K562 (cell line): ENCODE measurements at regions not wholly inside any gene's neighbourhood (a gene's known extent, or its start where the extent isn't known, plus 50 kb on each side); places are given as distances from the start of the nearest gene placed in this dataset.

ENCODE experiments used
- C11orf30 ChIP-seq: fragments of 450-650 bp; IDR thresholded peaks from 2 replicates; pipeline ENCODE4 v1.6.1; 2016; ENCODE audit warnings: low read depth, mild to moderate bottlenecking
- CBFB ChIP-seq: sonication (generic); formaldehyde crosslinking; IDR thresholded peaks from 2 replicates; pipeline ENCODE4 v1.4.0; 2020; ENCODE audit warnings: mild to moderate bottlenecking, missing genetic modification reagents
- CREB3 ChIP-seq: fragments of 450-650 bp; conservative IDR thresholded peaks from 2 replicates; pipeline ENCODE4 v1.6.1; 2016; ENCODE audit warnings: missing genetic modification characterization, low read depth, mild to moderate bottlenecking, missing compliant biosample characterization, moderate library complexity
- CTBP1 ChIP-seq: fragments of 450-650 bp; IDR thresholded peaks from 2 replicates; pipeline ENCODE4 v1.6.1; 2016; ENCODE audit warnings: borderline replicate concordance
- CXXC5 ChIP-seq: fragments of 250-450 bp; sonication (Bioruptor Pico); IDR thresholded peaks from 2 replicates; pipeline ENCODE4 v1.8.0; 2022; ENCODE audit warnings: inconsistent platforms, mild to moderate bottlenecking, moderate library complexity
- ELF2 ChIP-seq: fragments of 250-450 bp; sonication (Bioruptor Pico); IDR thresholded peaks from 2 replicates; pipeline ENCODE4 v1.5.0; 2021; ENCODE audit warnings: mild to moderate bottlenecking
- HDAC1 ChIP-seq, 2 experiments: fragments of 450-650 bp; IDR thresholded peaks; 2 replicates each; pipeline ENCODE4 v1.6.1; 2016 to 2017; ENCODE audit warnings: inconsistent platforms in 1 of 2, mild to moderate bottlenecking in 1 of 2, moderate library complexity in 1 of 2
- NCOA6 ChIP-seq: fragments of 450-650 bp; IDR thresholded peaks from 2 replicates; pipeline ENCODE4 v1.6.1; 2017; ENCODE audit warnings: mild to moderate bottlenecking
- NCOR1 ChIP-seq: fragments of 450-650 bp; IDR thresholded peaks from 2 replicates; pipeline ENCODE4 v1.6.1; 2016; ENCODE audit warnings: mild to moderate bottlenecking, moderate library complexity
- NFE2L1 ChIP-seq: fragments of 450-650 bp; IDR thresholded peaks from 2 replicates; pipeline ENCODE4 v1.6.1; 2016; ENCODE audit warnings: missing genetic modification characterization, low read depth, mild to moderate bottlenecking, missing compliant biosample characterization, moderate library complexity, borderline replicate concordance
- NKRF ChIP-seq: fragments of 450-650 bp; IDR thresholded peaks from 2 replicates; pipeline ENCODE4 v1.6.1; 2016; ENCODE audit warnings: borderline replicate concordance
- PYGO2 ChIP-seq: fragments of 450-650 bp; IDR thresholded peaks from 2 replicates; pipeline ENCODE4 v1.6.1; 2016; ENCODE audit warnings: mild to moderate bottlenecking, missing genetic modification characterization, moderate library complexity, missing compliant biosample characterization
- SMARCA4 ChIP-seq: fragments of 450-650 bp; IDR thresholded peaks from 2 replicates; pipeline ENCODE4 v1.6.1; 2016
- SMARCA5 ChIP-seq: fragments of 450-650 bp; IDR thresholded peaks from 2 replicates; pipeline ENCODE4 v1.6.1; 2016
- TRIM25 ChIP-seq: fragments of 450-650 bp; IDR thresholded peaks from 2 replicates; pipeline ENCODE4 v1.7.0; 2016; ENCODE audit warnings: borderline replicate concordance
- XRCC3 ChIP-seq: fragments of 450-650 bp; IDR thresholded peaks from 2 replicates; pipeline ENCODE4 v1.6.1; 2017; ENCODE audit warnings: mild to moderate bottlenecking, moderate library complexity
- ZC3H4 ChIP-seq: sonication (generic); formaldehyde crosslinking; IDR thresholded peaks from 2 replicates; pipeline ENCODE4 v1.9.0; 2021; ENCODE audit warnings: missing genetic modification reagents, borderline replicate concordance
- ZNF23 ChIP-seq: fragments of 250-450 bp; sonication (Bioruptor Pico); IDR thresholded peaks from 2 replicates; pipeline ENCODE4 v1.4.0; 2020; ENCODE audit warnings: mild to moderate bottlenecking
- ZNF263 ChIP-seq: sonication (generic); formaldehyde crosslinking; IDR thresholded peaks from 2 replicates; pipeline ENCODE4 v1.8.0; 2022; ENCODE audit warnings: mild to moderate bottlenecking, missing genetic modification reagents, borderline replicate concordance
- ZNF324 ChIP-seq: fragments of 250-450 bp; sonication (Bioruptor Pico); IDR thresholded peaks from 2 replicates; pipeline ENCODE4 v1.4.0; 2020; ENCODE audit warnings: mild to moderate bottlenecking
- ZNF699 ChIP-seq: fragments of 250-450 bp; sonication (Bioruptor Pico); IDR thresholded peaks from 2 replicates; pipeline ENCODE4 v1.8.0; 2021; ENCODE audit warnings: mild to moderate bottlenecking, moderate library complexity; ENCODE audit not compliant: insufficient replicate concordance
- TF ChIP-seq, protein P1 (sequence below): fragments of 200-400 bp; formaldehyde crosslinking; IDR thresholded peaks from 2 replicates; pipeline ENCODE4 v1.6.1; 2017; ENCODE audit warnings: mild to moderate bottlenecking, low read depth, low read length, moderate library complexity
- TF ChIP-seq, protein P2 (sequence below): fragments of 250-450 bp; sonication (Bioruptor Pico); IDR thresholded peaks from 2 replicates; pipeline ENCODE4 v1.4.0; 2020; ENCODE audit warnings: borderline replicate concordance

DNA sequence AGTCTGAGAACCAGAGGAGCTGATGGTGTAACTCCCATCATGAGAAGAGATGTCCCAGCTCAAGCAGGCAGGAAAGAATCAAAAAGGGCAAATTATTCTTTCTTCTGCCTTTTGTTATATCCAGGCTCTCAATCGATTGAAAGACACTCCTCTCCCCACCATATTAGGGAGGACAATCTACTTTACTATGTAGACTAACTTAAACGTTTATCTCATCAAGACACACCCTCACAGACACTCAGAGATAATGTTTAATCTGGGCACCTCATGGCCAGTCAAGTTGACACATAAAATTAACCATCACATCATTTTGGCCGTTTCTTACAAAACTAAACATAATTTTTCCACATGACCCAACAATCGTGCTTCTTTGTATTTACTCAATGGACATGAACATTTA, 534.3 kb upstream of the RORB start (continued):
- TF ChIP-seq, protein P1, sequence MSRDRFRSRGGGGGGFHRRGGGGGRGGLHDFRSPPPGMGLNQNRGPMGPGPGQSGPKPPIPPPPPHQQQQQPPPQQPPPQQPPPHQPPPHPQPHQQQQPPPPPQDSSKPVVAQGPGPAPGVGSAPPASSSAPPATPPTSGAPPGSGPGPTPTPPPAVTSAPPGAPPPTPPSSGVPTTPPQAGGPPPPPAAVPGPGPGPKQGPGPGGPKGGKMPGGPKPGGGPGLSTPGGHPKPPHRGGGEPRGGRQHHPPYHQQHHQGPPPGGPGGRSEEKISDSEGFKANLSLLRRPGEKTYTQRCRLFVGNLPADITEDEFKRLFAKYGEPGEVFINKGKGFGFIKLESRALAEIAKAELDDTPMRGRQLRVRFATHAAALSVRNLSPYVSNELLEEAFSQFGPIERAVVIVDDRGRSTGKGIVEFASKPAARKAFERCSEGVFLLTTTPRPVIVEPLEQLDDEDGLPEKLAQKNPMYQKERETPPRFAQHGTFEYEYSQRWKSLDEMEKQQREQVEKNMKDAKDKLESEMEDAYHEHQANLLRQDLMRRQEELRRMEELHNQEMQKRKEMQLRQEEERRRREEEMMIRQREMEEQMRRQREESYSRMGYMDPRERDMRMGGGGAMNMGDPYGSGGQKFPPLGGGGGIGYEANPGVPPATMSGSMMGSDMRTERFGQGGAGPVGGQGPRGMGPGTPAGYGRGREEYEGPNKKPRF = no peak
- no peak for TF ChIP-seq TRIM25
- peak; percentile 57; the same call in 1 of the 2 replicates for TF ChIP-seq SMARCA4
- TF ChIP-seq ZC3H4 (CRISPR knock-in tag) = no peak
- TF ChIP-seq CXXC5 (CRISPR knock-in tag) = no peak
- TF ChIP-seq NFE2L1 (tag) = no peak
- no peak for TF ChIP-seq CBFB
- no peak for TF ChIP-seq PYGO2 (tag)
- TF ChIP-seq ZNF699 = no peak
- TF ChIP-seq CREB3 = no peak
- TF ChIP-seq CTBP1 = no peak
- no peak for TF ChIP-seq NKRF
- TF ChIP-seq NCOA6 = no peak
- TF ChIP-seq SMARCA5 = no peak
- no peak for TF ChIP-seq ELF2
- TF ChIP-seq NCOR1 = peak; percentile 72
- TF ChIP-seq, protein P2, sequence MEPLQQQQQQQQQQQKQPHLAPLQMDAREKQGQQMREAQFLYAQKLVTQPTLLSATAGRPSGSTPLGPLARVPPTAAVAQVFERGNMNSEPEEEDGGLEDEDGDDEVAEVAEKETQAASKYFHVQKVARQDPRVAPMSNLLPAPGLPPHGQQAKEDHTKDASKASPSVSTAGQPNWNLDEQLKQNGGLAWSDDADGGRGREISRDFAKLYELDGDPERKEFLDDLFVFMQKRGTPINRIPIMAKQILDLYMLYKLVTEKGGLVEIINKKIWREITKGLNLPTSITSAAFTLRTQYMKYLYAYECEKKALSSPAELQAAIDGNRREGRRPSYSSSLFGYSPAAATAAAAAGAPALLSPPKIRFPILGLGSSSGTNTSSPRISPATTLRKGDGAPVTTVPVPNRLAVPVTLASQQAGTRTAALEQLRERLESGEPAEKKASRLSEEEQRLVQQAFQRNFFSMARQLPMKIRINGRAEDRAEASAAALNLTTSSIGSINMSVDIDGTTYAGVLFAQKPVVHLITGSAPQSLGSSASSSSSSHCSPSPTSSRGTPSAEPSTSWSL (CRISPR knock-in tag) = no peak
- no peak for TF ChIP-seq C11orf30
- TF ChIP-seq ZNF23 = no peak
- TF ChIP-seq ZNF324 (CRISPR knock-in tag) = no peak
- TF ChIP-seq HDAC1 (IDR thresholded peaks at IDR 0.05) = no peak
- TF ChIP-seq XRCC3 = no peak
- no peak for TF ChIP-seq ZNF263
